GM23248 (cell line): ENCODE measurements at regions not wholly inside any gene's neighbourhood (a gene's known extent, or its start where the extent isn't known, plus 50 kb on each side); places are given as distances from the start of the nearest gene placed in this dataset.
A peak's percentile ranks its signal among the peaks of the same experiment; 100 is the strongest.

Experiments
- DNase-seq: peaks from one replicate; pipeline ENCODE4 v3.0.0-alpha.2; 2015
- H2AFZ ChIP-seq: fragments of 200-600 bp; sonication (generic); 2 replicates; pipeline ENCODE4 v1.6.1; 2016; ENCODE audit warnings: antibody characterized with exemption
- H3F3A ChIP-seq: fragments of 200-600 bp; sonication (generic); 2 replicates; pipeline ENCODE4 v1.6.1; 2016; ENCODE audit warnings: mild to moderate bottlenecking, antibody characterized with exemption, mixed run types; ENCODE audit not compliant: insufficient read depth
- H3K27ac ChIP-seq: fragments of 200-600 bp; sonication (generic); 2 replicates; pipeline ENCODE4 v1.5.1; 2016; ENCODE audit warnings: mild to moderate bottlenecking
- H3K27me3 ChIP-seq: fragments of 200-600 bp; sonication (generic); replicated peaks from 2 replicates; pipeline ENCODE4 v1.6.1; 2016; ENCODE audit warnings: mild to moderate bottlenecking; ENCODE audit not compliant: insufficient read depth
- H3K36me3 ChIP-seq: fragments of 200-600 bp; sonication (generic); 2 replicates; pipeline ENCODE4 v1.6.1; 2016; ENCODE audit warnings: low read depth, mild to moderate bottlenecking
- H3K4me1 ChIP-seq: fragments of 200-600 bp; sonication (generic); 2 replicates; pipeline ENCODE4 v1.6.1; 2016; ENCODE audit warnings: mild to moderate bottlenecking; ENCODE audit not compliant: insufficient read depth
- H3K4me2 ChIP-seq: fragments of 200-600 bp; sonication (generic); one replicate; pipeline ENCODE4 v1.6.1; 2016; ENCODE audit warnings: mild to moderate bottlenecking; ENCODE audit not compliant: unreplicated experiment
- H3K4me3 ChIP-seq: fragments of 200-600 bp; sonication (generic); 2 replicates; pipeline ENCODE4 v1.5.1; 2016; ENCODE audit warnings: mild to moderate bottlenecking
- H3K79me2 ChIP-seq: fragments of 200-600 bp; sonication (generic); 2 replicates; pipeline ENCODE4 v1.6.1; 2016; ENCODE audit warnings: mild to moderate bottlenecking; ENCODE audit not compliant: insufficient read depth
- H3K9ac ChIP-seq: fragments of 200-600 bp; sonication (generic); 2 replicates; pipeline ENCODE4 v1.6.1; 2016; ENCODE audit warnings: mild to moderate bottlenecking
- H3K9me2 ChIP-seq: fragments of 200-600 bp; sonication (generic); 2 replicates; pipeline ENCODE4 v1.6.1; 2016; ENCODE audit warnings: mixed run types, mild to moderate bottlenecking, moderate library complexity; ENCODE audit not compliant: insufficient read depth
- H3K9me3 ChIP-seq: fragments of 200-600 bp; sonication (generic); one replicate; pipeline ENCODE4 v1.6.1; 2017; ENCODE audit warnings: low read depth
- H4K20me1 ChIP-seq: fragments of 200-600 bp; sonication (generic); 2 replicates; pipeline ENCODE4 v1.6.0; 2016; ENCODE audit not compliant: insufficient read depth
- EZH2 ChIP-seq: fragments of 200-600 bp; sonication (generic); IDR thresholded peaks from 2 replicates; pipeline ENCODE4 v1.6.1; 2018; ENCODE audit warnings: antibody characterized with exemption, mild to moderate bottlenecking; ENCODE audit not compliant: insufficient read depth, poor library complexity, severe bottlenecking
- EZH2phosphoT487 ChIP-seq: fragments of 200-600 bp; sonication (generic); IDR thresholded peaks from 2 replicates; pipeline ENCODE4 v1.6.1; 2018; ENCODE audit warnings: antibody characterized with exemption, moderate library complexity, mild to moderate bottlenecking, low read depth; ENCODE audit not compliant: insufficient read depth
- WGBS, 2 experiments: methylation state at CpG; one replicate each; pipeline ENCODE4 v1.1.6; 2015 to 2017; ENCODE audit warnings: low lambda C conversion rate in 2 of 2, low coverage in 1 of 2; ENCODE audit errors: missing lambda C conversion rate in 2 of 2; 5-methylcytosine and 5-hydroxymethylcytosine counted together
- in situ Hi-C: fragments of 300-500 bp; cut with MboI; formaldehyde crosslinking; loops from 2 replicates; pipeline ENCODE4 v1.15.0; 2020

GRCh38 chr12:114274131-114274530, 131.8 kb downstream of the TBX5 start:
- in situ Hi-C loops = no loop called here
- H3K4me2 ChIP-seq = no peak overlapping the region
- 14 to 38% methylated on average over 1 of the region's 1 CpG for WGBS, 2 experiments
- no peak overlapping the region for H3K9ac ChIP-seq
- no peak for TF ChIP-seq EZH2phosphoT487
- no peak for TF ChIP-seq EZH2
- no peak for DNase-seq
- H3K27me3 ChIP-seq = no peaks in the 10 kb centered on the region
- H3K4me1 ChIP-seq = peaks cover 22% of the 10 kb centered on the region
- no peaks in the 10 kb centered on the region for H3K79me2 ChIP-seq
- no peaks in the 10 kb centered on the region for H3K9me3 ChIP-seq
- H3K36me3 ChIP-seq = no peaks in the 10 kb centered on the region
- H3K27ac ChIP-seq = no peak overlapping the region
- H3K4me3 ChIP-seq = no peak overlapping the region
- H2AFZ ChIP-seq = no peak overlapping the region
- H3F3A ChIP-seq = peaks cover 31% of the 10 kb centered on the region
- H3K9me2 ChIP-seq = no peaks in the 10 kb centered on the region
- no peaks in the 10 kb centered on the region for H4K20me1 ChIP-seq

GRCh38 chr12:114272605-114273004, 133.3 kb downstream of the TBX5 start:
- no peaks in the 10 kb centered on the region for H4K20me1 ChIP-seq
- H3K9me3 ChIP-seq = no peaks in the 10 kb centered on the region
- H3K27ac ChIP-seq = no peak overlapping the region
- no peak overlapping the region for H2AFZ ChIP-seq
- H3K9me2 ChIP-seq = no peaks in the 10 kb centered on the region
- no peaks in the 10 kb centered on the region for H3K36me3 ChIP-seq
- peaks cover 31% of the 10 kb centered on the region for H3F3A ChIP-seq
- H3K4me3 ChIP-seq = no peak overlapping the region
- no peak overlapping the region for H3K4me2 ChIP-seq
- in situ Hi-C loops = no loop called here
- WGBS, 2 experiments = 18 to 25% methylated on average over 5 of the region's 5 CpGs
- no peak for DNase-seq
- TF ChIP-seq EZH2 (no peak), EZH2phosphoT487 (no peak)
- no peaks in the 10 kb centered on the region for H3K79me2 ChIP-seq
- no peaks in the 10 kb centered on the region for H3K27me3 ChIP-seq
- H3K9ac ChIP-seq = no peak overlapping the region
- peaks cover 22% of the 10 kb centered on the region for H3K4me1 ChIP-seq

- Histone ChIP-seq H2AFZ (no peak overlapping the region), H3F3A (peaks cover 27% of the 10 kb centered on the region), H4K20me1 (no peaks in the 10 kb centered on the region), H3K4me3 (no peak overlapping the region), H3K27ac (no peak overlapping the region), H3K36me3 (no peaks in the 10 kb centered on the region), H3K9me2 (no peaks in the 10 kb centered on the region), H3K9ac (no peak overlapping the region), H3K79me2 (no peaks in the 10 kb centered on the region), H3K4me2 (no peak overlapping the region), H3K27me3 (no peaks in the 10 kb centered on the region), H3K9me3 (no peaks in the 10 kb centered on the region), H3K4me1 (peaks cover 22% of the 10 kb centered on the region)
- TF ChIP-seq EZH2phosphoT487 (no peak), EZH2 (no peak)
- 7 to 10% methylated on average over 2 of the region's 2 CpGs for WGBS, 2 experiments
- in situ Hi-C loops = no loop called here
- DNase-seq = peak; percentile 68
Observed at GRCh38 chr12:114272071-114272470, 133.9 kb downstream of the TBX5 start.

- H3K9me2 ChIP-seq = no peaks in the 10 kb centered on the region
- no peak for TF ChIP-seq EZH2
- TF ChIP-seq EZH2phosphoT487 = no peak
- no peaks in the 10 kb centered on the region for H3K36me3 ChIP-seq
- DNase-seq = no peak
- H3K4me1 ChIP-seq = peaks cover 11% of the 10 kb centered on the region; the same call in 1 of the 2 replicates
- H3K4me3 ChIP-seq = no peak overlapping the region
- 0 out of 2 replicates have a peak, but pooled peaks cover 12% of the 10 kb centered on the region for H3F3A ChIP-seq
- H3K27ac ChIP-seq = no peak overlapping the region
- no peak overlapping the region for H2AFZ ChIP-seq
- H3K79me2 ChIP-seq = no peaks in the 10 kb centered on the region
- WGBS, 2 experiments = 67 to 68% methylated on average over 2 of the region's 2 CpGs
- in situ Hi-C loops = no loop called here
- no peak overlapping the region for H3K9ac ChIP-seq
- H3K9me3 ChIP-seq = no peaks in the 10 kb centered on the region
- H4K20me1 ChIP-seq = no peaks in the 10 kb centered on the region
- no peaks in the 10 kb centered on the region for H3K27me3 ChIP-seq
- no peak overlapping the region for H3K4me2 ChIP-seq
Observed at GRCh38 chr12:114269153-114269552, 136.8 kb downstream of the TBX5 start.

GRCh38 chr12:114266536-114266935, 139.4 kb downstream of the TBX5 start:
- Histone ChIP-seq H3K9ac (no peak overlapping the region), H3K36me3 (no peaks in the 10 kb centered on the region), H3K9me2 (no peaks in the 10 kb centered on the region), H2AFZ (no peak overlapping the region), H3K4me1 (peaks cover 26% of the 10 kb centered on the region), H4K20me1 (no peaks in the 10 kb centered on the region), H3K27me3 (no peaks in the 10 kb centered on the region), H3F3A (peaks cover 27% of the 10 kb centered on the region), H3K4me2 (no peak overlapping the region), H3K27ac (no peak overlapping the region), H3K79me2 (no peaks in the 10 kb centered on the region), H3K4me3 (no peak overlapping the region), H3K9me3 (no peaks in the 10 kb centered on the region)
- no peak for TF ChIP-seq EZH2
- TF ChIP-seq EZH2phosphoT487 = no peak
- WGBS, 2 experiments = 55 to 60% methylated on average over 1 of the region's 1 CpG
- in situ Hi-C loops = no loop called here
- no peak for DNase-seq
